ENCODE measurements at regions not wholly inside any gene's neighbourhood (a gene's known extent, or its start where the extent isn't known, plus 50 kb on each side); places are given as distances from the start of the nearest gene placed in this dataset.

DNA sequence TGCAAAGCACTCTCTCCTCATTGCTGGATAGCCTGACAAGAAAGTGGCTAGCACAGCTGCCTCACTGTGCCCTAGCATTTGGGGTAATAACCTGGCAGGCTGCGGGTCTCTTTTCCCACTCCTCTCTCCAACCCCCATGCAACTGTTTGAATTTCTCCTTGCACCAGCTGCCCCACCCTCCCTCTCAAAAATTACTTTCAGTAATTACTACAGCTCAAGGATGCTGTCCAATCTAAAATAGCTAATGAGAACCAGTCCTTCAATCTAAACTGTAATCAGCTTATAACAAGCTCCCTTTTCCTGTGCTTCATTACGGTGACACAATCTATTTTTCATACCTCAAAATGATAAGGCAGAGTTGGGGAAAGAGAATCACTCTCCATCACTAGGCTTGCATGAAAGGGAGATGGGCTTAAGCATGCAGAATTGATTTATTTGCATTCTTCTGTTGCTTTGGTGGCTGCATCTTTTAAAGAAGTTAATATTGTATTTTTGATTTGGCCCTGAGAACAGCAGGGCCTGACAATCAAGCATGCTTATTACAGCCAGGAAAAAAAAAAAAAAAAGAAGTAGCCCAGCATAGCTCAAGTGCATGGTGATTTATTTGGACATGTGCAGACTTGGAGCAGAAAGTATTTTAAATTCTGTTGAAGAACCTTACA, 881.8 kb downstream of the SLC4A3 start:
- peak; percentile 7 for DNase-seq

DNA sequence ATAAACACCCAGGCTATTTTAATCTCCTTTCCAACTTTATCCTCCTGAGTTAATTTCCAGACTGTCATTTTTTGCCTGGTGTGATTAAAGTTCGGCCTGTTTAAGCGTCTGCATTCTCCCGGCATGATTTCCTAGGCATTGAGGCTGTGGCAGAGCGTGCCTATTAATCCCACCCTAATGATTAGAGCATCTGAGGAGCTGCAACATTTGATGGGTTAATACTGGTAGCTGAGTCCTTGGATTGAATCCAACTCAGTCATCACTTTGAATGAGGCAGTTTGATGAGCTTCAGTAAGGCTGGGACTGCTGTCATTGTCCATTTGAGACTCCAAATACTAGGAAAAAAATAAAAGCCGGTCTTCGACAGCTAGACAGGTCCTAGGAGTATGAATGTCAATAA, 882.5 kb downstream of the SLC4A3 start:
- no peak for DNase-seq

DNA sequence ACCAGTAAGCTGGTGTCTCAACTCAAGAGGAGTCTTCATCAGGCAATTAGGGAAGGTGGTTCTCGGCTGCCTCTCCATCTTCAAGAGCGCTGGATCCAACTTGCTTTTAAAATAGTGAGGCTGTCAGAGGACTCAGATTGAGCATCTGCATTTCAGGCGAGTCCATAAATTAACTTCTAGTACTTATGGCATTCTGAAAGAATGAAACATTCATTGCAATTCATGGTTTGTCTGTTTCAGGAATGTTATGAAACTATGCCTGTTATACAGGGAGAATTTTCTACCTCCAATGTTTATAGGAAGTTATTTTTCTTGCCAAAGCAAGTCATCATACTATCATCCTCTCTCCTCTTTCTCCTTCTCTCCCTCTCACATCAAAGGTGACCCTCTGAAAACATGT, 883.2 kb downstream of the SLC4A3 start:
- DNase-seq = peak; percentile 14

DNA sequence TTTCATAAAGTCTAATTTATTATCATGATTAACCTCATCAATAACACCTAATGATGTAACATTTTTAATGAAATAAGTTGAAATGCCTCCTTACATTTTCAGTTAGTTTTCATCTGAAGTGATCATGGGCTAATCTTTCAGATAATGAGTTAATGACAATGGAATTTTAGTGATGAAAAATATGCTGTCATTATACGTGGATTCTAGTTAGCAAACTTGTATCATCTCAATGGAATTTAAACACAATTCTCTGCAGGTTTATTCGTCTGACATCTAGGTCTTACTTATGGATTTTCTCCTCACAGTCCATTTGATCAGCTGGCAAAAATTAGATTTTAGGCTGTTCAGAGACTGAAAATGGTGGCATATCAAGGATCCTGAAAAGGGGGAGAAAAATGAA, 885.0 kb downstream of the SLC4A3 start:
- peak; percentile 76 for DNase-seq

DNA sequence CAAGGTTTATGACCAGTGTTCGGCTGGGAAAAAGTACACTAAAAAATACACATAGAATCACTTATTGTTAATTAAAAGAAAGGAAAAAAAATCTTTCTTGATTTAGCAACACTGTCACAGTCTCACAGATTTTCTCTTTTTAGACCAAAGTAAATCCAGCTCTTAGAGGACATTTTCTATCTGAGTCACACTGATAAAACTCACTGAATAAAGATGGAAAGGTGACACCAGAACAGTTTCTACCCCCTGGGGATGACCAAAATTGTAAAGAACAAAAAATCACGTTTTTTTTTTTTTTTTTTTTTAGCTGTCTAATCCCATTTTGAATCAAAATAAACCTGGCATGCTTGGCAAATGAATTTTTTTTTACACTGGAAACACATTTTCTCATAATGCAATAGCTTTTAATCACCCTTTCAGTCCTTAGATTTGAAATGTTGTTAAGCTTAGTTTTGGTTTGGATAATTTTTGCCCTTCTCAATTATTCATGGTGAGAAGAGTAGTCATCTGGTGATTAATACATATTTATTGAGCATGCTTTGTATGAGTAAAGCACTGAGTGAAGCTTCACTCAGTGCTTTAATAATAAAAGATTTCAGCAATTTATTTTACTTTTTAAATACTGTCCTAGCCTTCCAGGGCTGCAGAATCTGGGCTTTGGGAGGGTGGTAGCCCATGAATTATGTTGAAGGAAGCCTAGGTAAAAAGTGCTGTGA, 886.3 kb downstream of the SLC4A3 start:
- DNase-seq = no peak

DNA sequence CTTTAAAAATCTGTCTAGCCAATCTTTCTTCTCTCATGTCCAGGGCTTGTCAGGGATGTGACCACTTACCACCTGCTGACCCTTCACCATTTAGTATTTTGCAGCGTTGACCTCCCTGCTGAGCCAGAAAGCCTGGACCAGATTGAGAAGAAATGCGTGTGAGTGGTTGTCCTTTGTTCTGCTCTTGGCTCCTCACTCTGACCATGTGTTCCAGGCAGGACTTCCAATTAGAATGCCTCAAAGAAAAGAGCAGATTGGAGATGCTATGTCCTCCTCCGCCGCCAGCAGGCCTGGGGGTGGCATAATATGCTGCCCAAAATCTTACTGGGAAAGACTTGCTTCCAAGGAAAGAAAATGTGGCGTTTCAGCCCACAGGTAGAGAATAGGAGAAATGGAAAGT, 894.1 kb downstream of the SLC4A3 start:
- no peak for DNase-seq

DNA sequence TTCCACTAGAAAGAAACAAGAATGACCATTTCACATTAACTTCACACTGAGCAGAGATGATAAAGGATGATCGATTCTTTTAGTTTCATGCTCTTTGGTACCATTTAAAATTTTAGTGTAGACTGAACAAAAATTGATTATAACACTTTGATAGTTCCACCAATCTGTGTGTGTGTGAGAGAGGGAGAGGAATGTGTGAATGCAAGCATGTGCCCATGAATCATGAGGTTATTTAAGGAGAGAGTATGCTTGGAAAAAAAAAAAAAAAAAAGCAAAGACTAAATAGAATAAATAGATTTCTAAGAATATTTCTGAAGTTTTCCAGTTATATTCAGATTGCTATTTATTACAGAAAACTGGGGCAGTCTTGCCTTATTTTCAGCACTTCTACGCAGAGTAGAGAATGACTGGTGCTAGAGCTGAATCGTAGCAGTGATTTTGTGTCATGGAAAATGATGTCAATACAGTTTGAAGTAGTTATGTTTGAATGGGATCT, 900.8 kb downstream of the SLC4A3 start:
- no peak for DNase-seq

DNA sequence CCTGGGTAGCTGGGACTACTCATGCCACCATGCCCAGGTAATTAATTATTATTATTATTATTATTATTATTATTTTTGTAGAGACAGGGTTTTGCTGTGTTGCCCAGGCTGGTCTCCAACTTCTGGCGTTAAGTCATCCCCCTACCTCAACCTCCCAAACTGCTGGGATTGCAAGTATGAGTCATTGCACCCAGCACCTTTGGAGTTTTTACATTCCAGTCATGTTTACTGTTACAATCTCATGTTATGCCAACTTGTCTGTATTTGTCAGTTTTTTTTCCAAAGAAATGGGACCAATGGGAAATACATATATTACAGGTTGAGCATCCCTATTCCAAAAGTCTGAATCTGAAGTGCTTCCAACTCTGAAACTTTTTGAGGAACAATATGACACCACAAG, 903.8 kb downstream of the SLC4A3 start:
- DNase-seq = peak; percentile 38

DNA sequence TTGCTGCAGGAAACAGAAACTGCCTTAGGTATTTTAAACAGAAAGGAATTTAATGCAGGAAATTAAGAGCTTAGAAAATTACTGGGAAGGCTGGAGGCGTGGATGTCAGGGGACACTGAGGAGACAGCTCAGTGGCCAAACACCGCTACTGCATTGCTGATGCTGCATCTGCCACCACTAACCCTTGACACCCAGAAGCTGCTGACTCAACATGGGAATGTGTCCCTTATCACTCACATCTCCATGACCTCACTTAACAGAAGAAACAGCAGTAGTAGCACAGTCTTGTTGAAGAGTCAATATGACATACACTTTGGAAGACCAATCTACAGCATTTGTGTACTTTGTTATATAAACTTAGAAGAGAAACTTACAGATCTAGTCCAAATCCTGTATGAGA, 906.1 kb downstream of the SLC4A3 start:
- DNase-seq = peak; percentile 22

DNA sequence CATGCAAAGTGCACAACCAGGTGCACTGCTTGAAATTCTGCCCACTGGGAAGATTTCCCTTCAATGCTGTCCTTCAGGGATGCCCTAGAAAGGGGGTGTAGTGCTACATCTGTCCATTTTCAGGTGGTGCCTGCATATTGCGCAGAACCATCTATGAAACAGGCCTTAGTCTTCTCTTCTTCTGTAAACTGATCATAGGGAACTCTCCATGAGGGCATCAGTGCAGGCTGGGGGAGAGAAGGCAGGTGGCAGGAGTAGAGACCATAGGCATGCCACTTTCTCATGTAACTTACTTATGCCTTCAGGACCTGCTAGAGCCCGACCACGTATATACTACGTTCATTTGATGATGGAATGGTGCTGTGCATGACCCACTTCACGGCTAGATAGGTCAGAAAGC, 912.1 kb downstream of the SLC4A3 start:
- DNase-seq = no peak

DNA sequence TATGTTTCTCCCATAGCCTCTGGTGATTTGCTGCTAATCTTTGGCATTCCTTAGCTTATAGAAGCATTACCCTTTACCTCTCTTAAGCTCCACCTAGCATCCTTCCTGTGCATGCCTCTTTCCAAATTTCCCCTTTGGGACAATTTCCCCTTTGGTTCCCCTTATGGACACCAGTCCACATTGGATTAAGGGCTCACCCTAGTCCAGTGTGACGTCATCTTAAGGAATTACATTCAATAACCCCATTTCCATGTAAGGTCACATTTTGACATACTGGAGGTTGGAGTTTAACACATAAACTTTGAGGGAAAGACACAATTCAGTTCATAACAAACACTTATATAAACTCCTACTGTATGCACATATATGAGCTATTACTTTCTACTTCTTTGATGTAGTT, 916.6 kb downstream of the SLC4A3 start:
- no peak for DNase-seq

DNA sequence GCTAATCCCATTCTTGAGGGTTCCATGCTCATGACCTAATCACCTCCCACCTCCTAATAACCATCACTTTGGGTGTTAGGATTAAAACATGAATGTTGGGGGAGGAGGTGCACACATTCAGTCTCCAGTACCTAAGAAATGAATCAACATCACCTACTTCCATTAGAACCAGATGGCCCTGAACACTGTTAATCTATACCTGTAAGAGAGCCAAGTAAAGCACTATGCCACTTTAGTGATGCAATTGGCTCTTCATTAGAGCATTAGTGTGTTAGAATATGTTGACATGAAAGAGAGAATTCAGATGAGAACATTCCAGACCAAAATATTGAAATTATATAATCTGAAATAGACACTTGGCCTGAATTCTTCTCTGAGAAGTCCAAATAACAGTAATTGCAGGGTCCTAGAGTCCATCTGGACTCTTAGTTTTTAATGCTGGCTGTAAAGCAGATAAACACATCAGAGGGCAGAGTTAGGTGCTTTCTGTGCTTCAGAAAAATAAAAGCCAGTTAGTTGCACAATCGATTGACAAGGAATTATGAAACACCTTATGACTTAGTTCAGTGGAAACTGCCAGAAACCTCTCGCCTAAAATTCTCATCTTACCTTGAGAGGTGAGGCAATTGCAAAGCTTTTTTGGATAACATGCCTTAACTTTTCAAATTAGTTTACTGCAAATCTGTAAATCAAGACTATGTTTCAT, 923.7 kb downstream of the SLC4A3 start:
- peak; percentile 3 for DNase-seq

DNA sequence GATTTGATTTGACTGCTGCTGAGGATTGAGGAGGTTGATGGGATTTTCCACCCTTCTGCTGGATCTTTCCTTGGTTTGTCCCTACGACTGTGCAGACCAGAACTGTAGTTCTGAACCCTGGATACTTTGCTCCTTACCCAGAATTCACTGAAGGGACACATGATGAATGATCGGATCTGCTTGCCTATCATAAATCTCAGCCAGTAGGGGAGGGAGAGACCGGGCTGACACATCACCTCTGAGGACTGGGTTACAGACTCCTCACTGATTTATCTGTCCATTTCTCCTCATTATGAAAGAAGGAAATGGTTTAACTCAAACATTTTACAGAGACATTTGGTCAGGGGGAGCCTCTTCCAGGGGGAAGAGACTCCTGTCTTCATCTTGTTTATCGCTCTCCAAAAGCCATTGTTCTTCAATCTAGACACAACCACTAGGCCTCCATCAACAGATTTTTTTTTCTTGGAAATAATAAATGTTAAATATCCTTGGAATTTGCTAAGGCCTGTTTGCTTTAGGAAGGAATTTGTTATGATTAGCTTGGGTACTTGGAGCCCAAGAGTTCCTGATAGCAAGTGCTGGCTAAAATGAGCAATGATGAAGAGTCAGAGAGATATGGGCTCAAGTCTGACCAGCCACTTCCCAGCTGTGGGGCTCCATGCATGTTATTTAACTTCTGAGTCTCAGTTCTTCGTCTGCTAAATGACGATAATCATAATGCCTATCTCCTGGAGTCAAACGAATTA, 925.5 kb downstream of the SLC4A3 start:
- DNase-seq = peak; percentile 43

DNA sequence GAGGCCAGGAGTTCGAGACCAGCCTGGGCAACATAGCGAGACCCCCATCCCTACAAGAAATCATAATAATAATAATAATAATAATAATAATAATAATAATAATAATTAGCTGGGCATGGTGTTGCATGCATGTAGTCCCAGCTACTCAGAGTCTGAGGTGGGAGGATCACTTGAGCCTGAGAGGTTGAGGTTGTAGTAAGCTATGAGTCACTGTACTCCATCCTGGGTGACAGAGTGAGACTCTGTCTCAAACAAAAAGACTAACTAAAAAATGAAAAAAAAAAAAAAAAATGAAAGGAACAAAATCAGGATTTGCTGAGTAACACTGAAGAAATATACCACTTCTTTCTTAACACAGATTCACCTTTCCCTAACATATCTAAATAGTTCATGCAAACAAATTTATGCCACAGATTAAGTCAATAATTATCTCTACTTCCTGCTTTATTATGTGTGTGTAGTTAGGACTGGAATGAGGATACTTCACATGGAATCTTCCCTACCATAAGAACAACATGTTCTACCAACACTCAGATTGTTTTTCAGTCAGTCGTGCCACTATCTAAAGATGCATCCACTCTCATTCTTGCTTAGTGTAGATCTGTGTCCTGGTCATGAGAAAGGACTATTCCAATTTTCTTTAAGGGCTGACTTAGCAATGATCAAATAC, 928.7 kb downstream of the SLC4A3 start:
- DNase-seq = peak; percentile 58

DNA sequence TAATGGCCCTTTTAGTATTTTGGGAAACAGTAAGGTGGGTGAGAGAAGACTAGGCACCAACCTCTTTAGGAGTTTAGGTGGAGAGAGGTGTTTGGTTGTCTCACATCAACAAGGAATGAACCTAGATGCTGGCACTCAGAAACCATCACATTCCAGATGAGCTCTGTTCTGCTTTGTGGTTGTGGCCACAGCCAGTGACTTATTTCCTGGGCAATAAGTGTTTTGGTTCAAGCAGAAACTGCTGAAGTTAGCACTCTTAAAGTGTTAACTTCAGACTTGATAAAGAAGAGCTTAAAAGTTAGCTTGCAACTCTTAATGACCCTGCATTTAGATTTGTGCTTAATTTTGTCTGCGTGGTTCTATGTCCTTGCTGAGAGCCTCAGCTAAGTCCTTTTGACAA, 929.2 kb downstream of the SLC4A3 start:
- peak; percentile 71 for DNase-seq

DNA sequence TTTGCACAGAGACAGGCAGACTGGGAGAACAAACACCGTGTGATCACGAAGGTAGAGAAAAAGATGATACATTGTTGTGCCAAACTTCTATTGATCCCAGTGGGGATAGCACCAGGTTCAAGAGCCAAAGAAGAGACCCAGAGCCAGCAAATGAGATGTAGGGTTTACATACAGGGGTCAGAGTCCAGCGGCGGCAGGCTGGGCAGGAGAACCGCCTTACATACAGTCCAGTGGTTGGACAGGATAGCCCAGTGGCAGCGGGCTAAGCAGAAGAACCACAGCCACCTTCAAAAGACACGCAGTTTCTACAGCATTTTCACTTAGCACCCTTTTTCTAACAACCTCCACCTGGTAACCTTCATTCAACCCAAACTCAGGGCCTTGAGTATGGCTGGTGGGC, 932.8 kb downstream of the SLC4A3 start:
- DNase-seq = no peak

DNA sequence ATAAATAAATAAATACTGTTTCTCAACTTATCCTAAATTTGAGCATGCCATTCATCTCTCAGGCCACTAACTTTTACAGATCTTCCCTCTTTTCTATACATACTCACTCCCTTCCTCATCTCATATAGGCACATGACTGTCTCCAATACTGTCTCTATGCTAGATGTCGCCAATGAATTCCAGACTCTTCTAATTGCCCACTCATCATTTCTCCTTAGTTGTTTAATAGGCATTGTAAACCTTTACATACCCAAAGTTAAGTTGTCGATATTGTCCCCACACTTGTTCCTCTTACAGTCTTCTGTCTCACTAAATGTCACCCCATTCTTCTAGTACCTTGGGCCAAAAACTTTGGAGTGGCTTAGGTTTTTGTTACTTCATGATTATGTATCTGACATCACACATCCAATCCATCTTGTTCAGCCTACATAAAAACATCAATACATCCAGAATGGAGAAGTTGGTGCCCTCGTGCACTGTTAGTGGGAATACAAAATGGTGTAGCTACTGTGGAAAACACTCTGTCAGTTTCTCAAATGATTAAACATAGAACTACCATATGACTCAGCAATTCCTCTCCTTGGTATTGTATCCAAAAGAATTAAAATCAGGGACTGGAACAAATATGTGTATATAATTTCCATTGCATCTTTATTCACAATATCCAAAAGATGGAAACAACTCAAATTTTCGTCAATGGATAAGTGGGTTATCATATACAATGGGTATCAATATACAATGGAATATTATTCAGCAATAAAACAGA, 935.1 kb downstream of the SLC4A3 start:
- no peak for DNase-seq

DNA sequence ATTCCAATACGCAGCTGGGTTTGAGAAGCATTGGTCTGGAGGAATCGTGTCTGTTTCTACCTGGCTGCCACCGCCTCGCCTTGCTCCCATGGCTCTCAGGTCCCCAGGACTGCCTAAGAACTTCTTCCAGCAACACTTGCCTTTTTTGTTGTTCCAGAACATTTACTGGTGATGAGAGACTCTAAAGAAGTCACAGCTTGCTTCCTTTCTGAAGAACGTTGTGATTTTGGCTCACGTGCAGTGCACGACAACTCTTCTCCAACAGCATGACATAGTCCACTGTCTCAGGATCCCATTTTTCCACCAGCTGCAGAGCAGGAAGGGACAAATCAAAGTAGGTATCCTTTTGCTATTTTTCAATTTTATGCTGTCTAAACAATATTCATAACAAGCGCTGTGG, 940.9 kb downstream of the SLC4A3 start:
- no peak for DNase-seq

DNA sequence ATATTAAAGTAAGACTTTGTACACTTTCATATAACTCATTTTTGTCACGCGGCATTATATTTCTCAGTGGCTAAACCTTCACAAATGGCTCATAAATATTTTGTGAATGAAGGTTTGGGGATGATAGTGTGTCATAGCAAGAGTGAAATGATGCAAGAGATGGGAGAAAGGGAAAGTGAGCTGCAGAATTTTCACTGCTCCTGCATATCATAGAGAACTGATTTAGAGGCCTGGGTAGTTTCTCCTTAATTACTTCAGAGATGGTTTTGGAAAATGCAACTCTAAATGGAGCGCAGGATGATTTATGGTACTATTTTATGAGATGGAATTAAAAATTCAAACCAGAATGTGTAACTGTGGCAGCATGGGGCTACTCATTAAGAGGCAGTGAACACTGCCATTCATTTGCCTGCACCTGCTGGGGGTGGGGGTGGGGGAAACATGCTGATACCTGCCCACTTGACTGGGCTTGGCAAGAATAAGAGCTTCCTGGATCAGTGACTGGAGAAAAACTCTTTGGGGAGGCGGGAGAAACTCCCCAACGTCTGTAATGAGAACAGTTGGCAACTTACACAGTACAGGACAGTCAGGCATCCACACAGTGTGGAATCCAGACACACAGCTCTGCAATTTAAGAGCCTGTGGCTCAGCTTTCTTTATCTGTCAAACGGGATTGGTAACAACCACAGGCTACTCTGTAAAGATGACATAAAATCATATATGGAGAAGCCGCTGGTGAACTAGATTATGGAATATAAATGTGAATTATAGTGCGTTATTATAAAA, 941.9 kb downstream of the SLC4A3 start:
- no peak for DNase-seq

DNA sequence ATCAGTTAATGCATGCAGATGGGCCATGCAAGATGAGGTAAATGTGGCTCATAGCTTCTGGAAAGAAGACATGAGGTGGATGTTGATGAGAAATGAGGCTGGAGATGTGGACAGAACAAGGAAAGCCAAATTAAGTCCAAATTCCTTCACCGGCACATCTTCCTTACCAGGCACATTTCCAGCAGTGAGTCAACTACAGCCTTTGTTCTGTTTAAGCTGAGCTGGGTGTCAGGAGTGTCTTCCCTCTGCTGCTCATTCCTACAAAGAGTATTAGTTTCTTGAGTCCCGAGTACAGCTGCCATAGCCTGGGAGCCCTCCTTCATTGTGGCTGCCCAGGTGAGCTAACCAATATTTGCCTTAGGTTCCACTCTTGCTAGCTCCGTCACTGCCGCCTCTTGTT, 945.0 kb downstream of the SLC4A3 start:
- DNase-seq = peak; percentile 9

DNA sequence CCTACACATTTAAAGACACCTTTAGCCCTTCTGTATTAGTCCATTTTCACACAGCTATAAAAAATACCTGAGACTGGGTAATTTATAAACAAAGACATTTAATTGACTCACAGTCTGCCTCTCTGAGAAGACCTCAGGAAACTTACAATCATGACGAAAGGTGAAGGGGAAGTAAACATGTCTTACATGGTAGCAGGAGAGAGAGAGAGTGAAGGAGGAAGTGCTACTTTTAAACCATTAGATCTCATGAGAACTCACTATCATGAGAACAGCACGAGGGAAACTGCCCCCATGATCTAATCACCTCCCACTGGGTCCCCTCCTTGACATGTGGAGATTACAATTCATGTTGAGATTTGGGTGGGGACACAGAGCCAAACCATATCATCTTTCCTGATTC, 946.6 kb downstream of the SLC4A3 start:
- no peak for DNase-seq

Data from NCI-H226 (cell line).